WTC11 (cell line): ENCODE measurements at regions not wholly inside any gene's neighbourhood (a gene's known extent, or its start where the extent isn't known, plus 50 kb on each side); places are given as distances from the start of the nearest gene placed in this dataset.
A peak's percentile ranks its signal among the peaks of the same experiment; 100 is the strongest.
"Not testable (repeated sequence)": the region's sequence is repeated elsewhere in the genome, so short reads cannot be mapped to it uniquely, and the experiment has no call there.

ENCODE experiments used
- ATAC-seq: fragments of 200-7000 bp; cut with Tn5 transposase; 2 replicates; pipeline ENCODE4 v1.10.0; 2021; ENCODE audit warnings: mild to moderate bottlenecking, moderate library complexity
- CTCF ChIA-PET: fragments of 300-600 bp; sonication (Branson Sonifier 250); formaldehyde crosslinking; loops from one replicate; lab custom pipeline; 2021; ENCODE audit warnings: antibody characterized with exemption; lab: Charles Lee
- POLR2A ChIA-PET: fragments of 350-600 bp; sonication (Branson Sonifier 250); formaldehyde crosslinking; loops from one replicate; lab custom pipeline; 2021; ENCODE audit warnings: antibody characterized with exemption; lab: Charles Lee
- DNase-seq: peaks from one replicate; pipeline ENCODE4 v3.0.0; 2021; ENCODE audit warnings: low spot score
- H3K27ac Mint-ChIP-seq: 2 replicates; pipeline ENCODE4 v1.8.0; 2021; ENCODE audit warnings: mixed read lengths
- H3K27me3 Mint-ChIP-seq: 2 replicates; pipeline ENCODE4 v1.8.0; 2021; ENCODE audit warnings: low read depth, mild to moderate bottlenecking, moderate library complexity, mixed read lengths
- H3K36me3 Mint-ChIP-seq: 2 replicates; pipeline ENCODE4 v1.8.0; 2021; ENCODE audit warnings: mixed read lengths
- H3K4me1 Mint-ChIP-seq: 2 replicates; pipeline ENCODE4 v1.8.0; 2022; ENCODE audit warnings: mixed read lengths
- H3K4me3 Mint-ChIP-seq: 2 replicates; pipeline ENCODE4 v1.8.0; 2021; ENCODE audit warnings: mild to moderate bottlenecking, moderate library complexity, mixed read lengths
- H3K9me3 Mint-ChIP-seq: 2 replicates; pipeline ENCODE4 v1.8.0; 2021; ENCODE audit warnings: mixed read lengths
- ETV6 ChIP-seq: sonication (generic); formaldehyde crosslinking; IDR thresholded peaks from 2 replicates; pipeline ENCODE4 v1.8.1; 2022; ENCODE audit warnings: mild to moderate bottlenecking, missing genetic modification reagents
- GTF2I ChIP-seq: fragments of 250-450 bp; sonication (Bioruptor Pico); conservative IDR thresholded peaks from 2 replicates; pipeline ENCODE4 v1.4.0; 2021; ENCODE audit warnings: mild to moderate bottlenecking
- MLX ChIP-seq: sonication (generic); formaldehyde crosslinking; IDR thresholded peaks from 2 replicates; pipeline ENCODE4 v1.8.1; 2023; ENCODE audit warnings: mild to moderate bottlenecking, missing genetic modification reagents, moderate library complexity

DNA sequence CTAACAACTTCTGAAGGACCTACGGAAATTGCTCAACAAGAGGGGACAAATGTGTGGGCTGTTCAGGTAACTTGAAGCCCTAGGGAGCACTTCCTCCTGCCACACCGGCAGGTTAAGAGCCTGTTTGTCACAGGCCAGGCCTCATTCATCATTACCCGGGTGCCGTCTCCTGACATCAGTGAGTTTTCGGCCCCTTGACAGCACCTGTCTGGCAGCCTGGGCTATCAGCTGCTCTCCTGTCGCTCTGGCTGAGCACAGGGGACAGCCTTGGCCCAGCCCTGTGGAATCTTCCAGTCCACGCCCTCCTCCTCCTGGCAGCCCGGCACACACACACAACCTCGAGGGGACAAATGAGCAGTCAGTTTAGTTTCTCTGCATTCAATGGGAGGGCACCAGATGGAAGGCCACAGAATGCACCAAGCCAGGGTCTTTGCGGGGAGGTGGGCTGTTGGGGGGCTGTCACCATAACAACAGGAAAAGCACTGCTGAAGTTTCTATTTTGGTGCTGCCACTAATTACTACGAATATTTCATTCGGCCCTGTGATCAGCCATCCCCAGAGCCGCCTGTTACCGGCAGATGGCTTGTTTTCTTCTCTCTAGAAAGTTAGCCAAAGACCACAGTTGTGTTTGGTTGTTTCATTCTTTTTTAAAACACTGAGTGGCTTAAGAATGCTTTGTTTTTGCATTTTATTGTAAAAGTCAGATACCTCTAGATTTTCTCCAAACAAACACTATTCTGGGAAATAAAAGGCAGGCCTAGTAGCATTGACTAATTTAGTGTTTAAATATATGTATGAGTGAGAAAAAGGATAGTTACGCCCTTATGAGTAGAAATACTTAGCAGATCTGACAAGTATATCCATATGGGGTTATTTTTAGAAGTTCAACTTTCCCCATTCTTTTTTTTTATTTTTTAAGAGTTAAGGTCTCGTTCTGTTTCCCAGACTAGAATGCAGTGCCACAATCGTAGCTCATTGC is 189.9 kb upstream of the NDUFV2 start:
- DNase-seq, result peak; percentile 21

DNA sequence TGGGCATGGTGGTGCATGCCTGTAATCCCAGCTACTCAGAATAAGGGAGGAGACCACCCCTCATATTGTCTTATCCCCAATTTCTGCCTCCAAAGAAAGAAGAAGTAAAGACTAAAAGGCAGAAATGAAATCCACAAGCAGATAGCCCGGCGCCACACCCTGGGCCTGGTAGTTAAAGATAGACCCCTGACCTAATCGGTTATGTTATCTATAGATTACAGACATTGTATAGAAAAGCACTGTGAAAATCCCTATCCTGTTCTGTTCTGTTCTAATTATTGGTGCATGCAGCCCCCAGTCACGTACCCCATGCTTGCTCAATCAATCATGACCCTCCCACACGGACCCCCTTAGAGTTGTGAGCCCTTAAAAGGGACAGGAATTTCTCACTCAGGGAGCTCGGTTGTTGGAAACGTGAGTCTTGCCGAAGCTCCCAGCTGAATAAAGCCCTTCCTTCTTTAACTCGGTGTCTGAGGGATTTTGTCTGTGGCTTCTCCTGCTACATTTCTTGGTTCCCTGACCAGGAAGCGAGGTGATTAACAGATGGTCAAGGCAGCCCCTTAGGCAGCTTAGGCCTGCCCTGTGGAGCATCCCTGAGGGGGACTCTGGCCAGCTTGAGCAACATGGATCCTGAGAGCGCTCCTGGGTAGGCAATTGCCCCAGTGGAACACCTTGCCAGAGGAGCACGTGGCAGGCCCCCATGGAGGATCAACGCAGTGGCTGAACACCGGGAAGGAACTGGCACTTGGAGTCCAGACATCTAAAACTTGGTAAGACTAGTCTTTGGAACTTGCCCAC is 188.7 kb upstream of the NDUFV2 start:
- H3K27ac Mint-ChIP-seq, ATAC-seq, DNase-seq, H3K27me3 Mint-ChIP-seq, POLR2A ChIA-PET, H3K4me3 Mint-ChIP-seq: not testable (repeated sequence)
- peaks cover 37% of the 10 kb centered on the region for H3K36me3 Mint-ChIP-seq
- peaks cover 46% of the 10 kb centered on the region for H3K9me3 Mint-ChIP-seq
- CTCF ChIA-PET, result interaction anchor here (1.5 kb wide), 1 partner anchor 74 kb away, joined by 3 read pairs; no protein-coding TSS in a partner anchor
- peaks cover 13% of the 10 kb centered on the region for H3K4me1 Mint-ChIP-seq

More for the DNA sequence above, 189.9 kb upstream of the NDUFV2 start:
- peak; percentile 80 for ATAC-seq
- peaks cover 47% of the 10 kb centered on the region for H3K36me3 Mint-ChIP-seq
- H3K9me3 Mint-ChIP-seq, result peaks cover 57% of the 10 kb centered on the region
- CTCF ChIA-PET, result interaction anchor here (1.5 kb wide), 1 partner anchor 76 kb away, joined by 3 read pairs; no protein-coding TSS in a partner anchor
- no peak overlapping the region for H3K4me3 Mint-ChIP-seq
- POLR2A ChIA-PET, result interaction anchor here (0.5 kb wide), 1 partner anchor 94 kb away, joined by 4 read pairs; no protein-coding TSS in a partner anchor
- H3K27ac Mint-ChIP-seq, result peak overlapping the region; percentile 74; the same call in 1 of the 2 replicates
- peaks cover 3% of the 10 kb centered on the region; the same call in 1 of the 2 replicates for H3K27me3 Mint-ChIP-seq
- TF ChIP-seq GTF2I, result no peak
- TF ChIP-seq, all 79 proteins: peak for 0
- peaks cover 13% of the 10 kb centered on the region for H3K4me1 Mint-ChIP-seq

DNA sequence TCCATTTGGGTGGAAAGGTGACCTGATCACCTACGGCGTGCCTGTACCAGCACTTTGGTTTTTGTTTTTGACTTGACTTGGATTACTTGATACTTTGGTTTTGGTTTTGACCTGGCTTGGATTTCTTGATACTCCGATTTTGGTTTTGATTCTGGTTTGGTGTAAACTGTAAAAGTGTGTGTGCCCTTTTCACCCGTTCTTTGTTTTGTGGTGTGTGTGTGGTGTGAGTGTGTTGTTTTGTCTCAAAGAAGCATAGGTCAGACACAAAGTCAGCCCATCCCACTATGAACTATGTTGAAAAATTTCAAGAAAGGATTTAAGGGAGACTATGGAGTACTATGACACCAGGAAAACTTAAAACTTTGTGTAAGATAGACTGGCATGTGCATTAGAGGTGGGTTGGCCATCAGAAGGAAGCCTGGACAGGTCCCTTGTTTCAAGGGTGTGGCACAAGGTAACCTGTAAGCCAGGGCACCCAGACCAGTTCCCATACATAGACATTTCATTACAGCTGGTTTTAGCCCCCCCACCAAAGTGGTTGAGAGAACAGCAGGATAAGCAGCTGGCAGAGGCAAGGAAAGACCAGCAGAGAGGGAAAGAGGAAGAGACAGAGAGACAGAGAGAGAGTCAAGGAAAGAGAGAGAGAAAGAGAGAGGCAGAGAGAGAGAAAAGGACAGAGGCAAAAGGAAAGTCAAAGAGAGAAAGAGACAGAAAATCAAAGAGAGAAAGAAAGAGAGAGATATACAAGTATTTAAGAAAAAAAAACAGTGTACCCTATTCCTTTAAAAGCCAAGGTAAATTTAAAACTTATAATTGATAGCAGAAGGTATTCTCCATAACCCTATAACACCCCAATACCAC is 187.9 kb upstream of the NDUFV2 start:
- peaks cover 13% of the 10 kb centered on the region for H3K4me1 Mint-ChIP-seq
- H3K9me3 Mint-ChIP-seq, result peaks cover 37% of the 10 kb centered on the region
- H3K36me3 Mint-ChIP-seq, result peaks cover 28% of the 10 kb centered on the region
- H3K27ac Mint-ChIP-seq, H3K4me3 Mint-ChIP-seq, POLR2A ChIA-PET, H3K27me3 Mint-ChIP-seq, DNase-seq, ATAC-seq: not testable (repeated sequence)
- CTCF ChIA-PET, result interaction anchor here (1.5 kb wide), 1 partner anchor 74 kb away, joined by 3 read pairs; no protein-coding TSS in a partner anchor

DNA sequence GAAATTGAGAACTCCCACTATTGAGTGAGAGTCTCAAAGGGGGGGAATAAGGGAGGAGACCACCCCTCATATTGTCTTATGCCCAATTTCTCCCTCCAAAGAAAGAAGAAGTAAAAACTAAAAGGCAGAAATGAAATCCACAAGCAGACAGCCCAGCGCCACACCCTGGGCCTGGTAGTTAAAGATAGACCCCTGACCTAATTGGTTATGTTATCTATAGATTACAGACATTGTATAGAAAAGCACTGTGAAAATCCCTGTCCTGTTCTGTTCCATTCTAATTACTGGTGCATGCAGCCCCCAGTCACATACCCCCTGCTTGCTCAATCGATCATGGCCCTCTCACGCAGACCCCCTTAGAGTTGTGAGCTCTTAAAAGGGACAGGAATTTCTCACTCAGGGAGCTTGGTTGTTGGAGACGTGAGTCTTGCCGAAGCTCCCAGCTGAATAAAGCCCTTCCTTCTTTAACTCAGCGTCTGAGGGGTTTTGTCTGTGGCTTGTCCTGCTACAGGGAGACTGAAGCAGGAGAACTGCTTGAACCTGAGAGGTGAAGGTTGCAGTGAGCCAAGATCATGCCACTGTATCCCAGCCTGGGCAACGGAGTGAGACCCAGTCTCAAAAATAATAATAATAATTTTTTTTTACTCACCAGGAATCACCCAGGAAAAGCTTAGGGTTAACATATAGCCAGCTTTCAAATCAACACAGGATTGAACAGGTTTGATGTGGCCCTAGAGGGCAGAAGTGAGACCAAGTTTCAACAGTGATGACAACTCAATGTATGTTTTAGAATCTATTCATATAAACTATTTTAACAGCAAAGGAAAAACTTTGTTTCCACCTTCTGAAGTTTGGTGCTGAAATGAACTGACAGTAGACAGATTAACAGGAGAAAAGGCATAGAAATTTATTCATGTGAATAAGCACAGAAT is 181.4 kb upstream of the NDUFV2 start:
- ATAC-seq, H3K27ac Mint-ChIP-seq, H3K4me1 Mint-ChIP-seq, DNase-seq, H3K27me3 Mint-ChIP-seq, POLR2A ChIA-PET, H3K4me3 Mint-ChIP-seq, H3K36me3 Mint-ChIP-seq: not testable (repeated sequence)
- H3K9me3 Mint-ChIP-seq, result peaks cover 24% of the 10 kb centered on the region
- CTCF ChIA-PET, result interaction anchor here (0.6 to 1.4 kb wide), 3 partner anchors 10 to 26 kb away, joined by 3 to 5 read pairs (median 3); no protein-coding TSS in a partner anchor

GRCh38 chr18:8926464-8926863 is 176.0 kb upstream of the NDUFV2 start:
- H3K9me3 Mint-ChIP-seq, result peaks cover 58% of the 10 kb centered on the region
- no peak overlapping the region for H3K27ac Mint-ChIP-seq
- no peak overlapping the region for H3K4me3 Mint-ChIP-seq
- peak; percentile 34; the same call in 1 of the 2 replicates for TF ChIP-seq GTF2I
- TF ChIP-seq ETV6 (CRISPR knock-in tag), result no peak
- peaks cover 4% of the 10 kb centered on the region for H3K27me3 Mint-ChIP-seq
- ATAC-seq (no peak), DNase-seq (no peak)
- POLR2A ChIA-PET, result no interaction called here
- peaks cover 40% of the 10 kb centered on the region for H3K36me3 Mint-ChIP-seq
- CTCF ChIA-PET, result no interaction called here
- H3K4me1 Mint-ChIP-seq, result peaks cover 12% of the 10 kb centered on the region

- Mint-ChIP-seq H3K36me3 (peaks cover 54% of the 10 kb centered on the region), H3K4me1 (peaks cover 27% of the 10 kb centered on the region), H3K4me3 (no peak overlapping the region), H3K27me3 (peaks cover 8% of the 10 kb centered on the region), H3K27ac (no peak overlapping the region), H3K9me3 (peaks cover 57% of the 10 kb centered on the region)
- POLR2A ChIA-PET, result no interaction called here
- CTCF ChIA-PET, result no interaction called here
- DNase-seq (no peak), ATAC-seq (no peak)
- TF ChIP-seq MLX, result no peak
Measured at GRCh38 chr18:8928044-8928443, 174.5 kb upstream of the NDUFV2 start.
